Neural crest cell (in vitro differentiated cells): ENCODE measurements at regions not wholly inside any gene's neighbourhood (a gene's known extent, or its start where the extent isn't known, plus 50 kb on each side); places are given as distances from the start of the nearest gene placed in this dataset.

Experiments
- DNase-seq: peaks from one replicate; pipeline ENCODE4 v3.0.0; 2021; ENCODE audit warnings: low read depth, mixed read lengths, low spot score
- H3K27ac Mint-ChIP-seq: one replicate; pipeline ENCODE4 v1.8.0; 2021; ENCODE audit warnings: mild to moderate bottlenecking, mixed read lengths; ENCODE audit not compliant: unreplicated experiment
- H3K27me3 Mint-ChIP-seq: 2 replicates; pipeline ENCODE4 v1.8.0; 2021; ENCODE audit warnings: low read depth, mild to moderate bottlenecking, mixed read lengths
- H3K36me3 Mint-ChIP-seq: 2 replicates; pipeline ENCODE4 v1.8.0; 2021; ENCODE audit warnings: low read depth, mild to moderate bottlenecking, mixed read lengths
- H3K4me1 Mint-ChIP-seq: 2 replicates; pipeline ENCODE4 v1.8.0; 2021; ENCODE audit warnings: mixed read lengths
- H3K4me3 Mint-ChIP-seq: one replicate; pipeline ENCODE4 v1.8.0; 2021; ENCODE audit warnings: mild to moderate bottlenecking, mixed read lengths
- H3K9me3 Mint-ChIP-seq: 2 replicates; pipeline ENCODE4 v1.8.0; 2021; ENCODE audit warnings: mixed read lengths
- CTCF ChIP-seq: fragments of 200-600 bp; sonication (generic); conservative IDR thresholded peaks from 2 replicates; pipeline ENCODE4 v1.5.0; 2021; ENCODE audit warnings: antibody characterized with exemption, mild to moderate bottlenecking

GRCh38 chr10:10222304-10222841 is 795.3 kb upstream of the CELF2 start:
- Mint-ChIP-seq H3K4me1 (no peaks in the 10 kb centered on the region), H3K4me3 (no peak overlapping the region), H3K27ac (peak overlapping the region; percentile 4), H3K27me3 (no peaks in the 10 kb centered on the region), H3K9me3 (peaks cover 5% of the 10 kb centered on the region), H3K36me3 (no peaks in the 10 kb centered on the region)
- TF ChIP-seq CTCF = no peak
- DNase-seq = no peak

GRCh38 chr10:10223131-10223530 is 794.5 kb upstream of the CELF2 start:
- Mint-ChIP-seq H3K27ac (no peak overlapping the region), H3K36me3 (no peaks in the 10 kb centered on the region), H3K4me3 (no peak overlapping the region), H3K9me3 (peaks cover 5% of the 10 kb centered on the region), H3K4me1 (no peaks in the 10 kb centered on the region), H3K27me3 (no peaks in the 10 kb centered on the region)
- no peak for TF ChIP-seq CTCF
- DNase-seq = no peak

- H3K4me3 Mint-ChIP-seq = no peak overlapping the region
- no peaks in the 10 kb centered on the region for H3K36me3 Mint-ChIP-seq
- no peak overlapping the region for H3K27ac Mint-ChIP-seq
- no peak for DNase-seq
- no peaks in the 10 kb centered on the region for H3K27me3 Mint-ChIP-seq
- peaks cover 8% of the 10 kb centered on the region for H3K9me3 Mint-ChIP-seq
- no peaks in the 10 kb centered on the region for H3K4me1 Mint-ChIP-seq
- no peak for TF ChIP-seq CTCF
Observed at GRCh38 chr10:10225136-10225676, 792.5 kb upstream of the CELF2 start.

- no peak for DNase-seq
- peaks cover 23% of the 10 kb centered on the region for H3K4me1 Mint-ChIP-seq
Observed at GRCh38 chr10:10233229-10233628, 784.4 kb upstream of the CELF2 start.

GRCh38 chr10:10235003-10235402 is 782.7 kb upstream of the CELF2 start:
- peaks cover 2% of the 10 kb centered on the region for H3K36me3 Mint-ChIP-seq

More at GRCh38 chr10:10233229-10233628, 784.4 kb upstream of the CELF2 start:
- H3K27me3 Mint-ChIP-seq = no peaks in the 10 kb centered on the region
- TF ChIP-seq CTCF = no peak
- peaks cover 10% of the 10 kb centered on the region for H3K9me3 Mint-ChIP-seq
- H3K36me3 Mint-ChIP-seq = peaks cover 2% of the 10 kb centered on the region
- H3K4me3 Mint-ChIP-seq = no peak overlapping the region
- H3K27ac Mint-ChIP-seq = no peak overlapping the region

More at GRCh38 chr10:10235003-10235402, 782.7 kb upstream of the CELF2 start:
- Mint-ChIP-seq H3K4me1 (peaks cover 23% of the 10 kb centered on the region), H3K4me3 (no peak overlapping the region), H3K27ac (no peak overlapping the region), H3K27me3 (no peaks in the 10 kb centered on the region), H3K9me3 (peaks cover 7% of the 10 kb centered on the region)
- TF ChIP-seq CTCF = no peak
- no peak for DNase-seq
